CD4-positive, alpha-beta memory T cell (primary cell): ENCODE measurements at regions not wholly inside any gene's neighbourhood (a gene's known extent, or its start where the extent isn't known, plus 50 kb on each side); places are given as distances from the start of the nearest gene placed in this dataset.

Experiments
- CTCF ChIA-PET: fragments of 350-600 bp; sonication (Branson Sonifier 250); formaldehyde crosslinking; loops from one replicate; lab custom pipeline; 2021; ENCODE audit warnings: inconsistent platforms; ENCODE audit not compliant: partially characterized antibody; lab: Charles Lee
- POLR2A ChIA-PET: fragments of 350-600 bp; sonication (Branson Sonifier 250); formaldehyde crosslinking; loops from one replicate; lab custom pipeline; 2021; ENCODE audit not compliant: partially characterized antibody; lab: Charles Lee
- DNase-seq, 5 donors: peaks; one replicate each; pipeline versions ENCODE4 v3.0.0 to v3.0.0-alpha.2; 2020 to 2022; ENCODE audit warnings: mixed read lengths in 1 of 5
- H3K27ac ChIP-seq: one replicate; pipeline ENCODE4 v1.7.0; 2013; ENCODE audit warnings: low read depth, low read length
- H3K27me3 ChIP-seq: 2 replicates; pipeline ENCODE4 v1.7.0; 2013; ENCODE audit warnings: mild to moderate bottlenecking, low read length, moderate library complexity; ENCODE audit not compliant: insufficient read depth
- H3K36me3 ChIP-seq: 2 replicates; pipeline ENCODE4 v1.7.0; 2013; ENCODE audit warnings: mild to moderate bottlenecking, low read length, moderate library complexity; ENCODE audit not compliant: insufficient read depth
- H3K4me1 ChIP-seq: 2 replicates; pipeline ENCODE4 v1.7.0; 2013; ENCODE audit warnings: mild to moderate bottlenecking, low read length, moderate library complexity; ENCODE audit not compliant: insufficient read depth
- H3K4me3 ChIP-seq, 2 donors: one replicate each; pipeline ENCODE4 v1.7.0; 2013; ENCODE audit warnings: low read length in 2 of 2, mild to moderate bottlenecking in 1 of 2
- H3K9me3 ChIP-seq, 2 donors: one replicate each; pipeline ENCODE4 v1.7.0; 2013; ENCODE audit warnings: low read length in 2 of 2, control low read depth in 1 of 2; ENCODE audit not compliant: control insufficient read depth in 1 of 2
- H3K27ac Mint-ChIP-seq, 7 donors: one replicate each; pipeline ENCODE4 v1.8.0; 2020 to 2021; ENCODE audit warnings: mixed read lengths in 7 of 7, mild to moderate bottlenecking in 6 of 7, inconsistent platforms in 3 of 7, moderate library complexity in 3 of 7
- H3K27me3 Mint-ChIP-seq, 2 donors: one replicate each; pipeline ENCODE4 v1.8.0; 2020 to 2021; ENCODE audit warnings: mixed read lengths in 2 of 2
- H3K36me3 Mint-ChIP-seq, 2 donors: one replicate each; pipeline ENCODE4 v1.8.0; 2020 to 2021; ENCODE audit warnings: mixed read lengths in 2 of 2, inconsistent platforms in 1 of 2, mild to moderate bottlenecking in 1 of 2
- H3K4me1 Mint-ChIP-seq, 4 donors: one replicate each; pipeline ENCODE4 v1.8.0; 2020 to 2021; ENCODE audit warnings: mixed read lengths in 4 of 4, mild to moderate bottlenecking in 1 of 4
- H3K4me3 Mint-ChIP-seq, 8 donors: one replicate each; pipeline ENCODE4 v1.8.0; 2020 to 2021; ENCODE audit warnings: mixed read lengths in 8 of 8, mild to moderate bottlenecking in 7 of 8, moderate library complexity in 6 of 8, inconsistent platforms in 3 of 8
- H3K9me3 Mint-ChIP-seq, 8 donors: one replicate each; pipeline ENCODE4 v1.8.0; 2020 to 2021; ENCODE audit warnings: mixed read lengths in 8 of 8, mild to moderate bottlenecking in 5 of 8, inconsistent platforms in 3 of 8, moderate library complexity in 1 of 8
- intact Hi-C: fragments of 100-400 bp; cut with micrococcal nuclease; formaldehyde crosslinking; loops from one replicate; pipeline ENCODE4 v1.15.1; 2023

GRCh38 chr11:115580927-115581680 is 76.9 kb upstream of the CADM1 start:
- H3K36me3 Mint-ChIP-seq: no peaks in the 10 kb centered on the region
- H3K4me3 ChIP-seq: no peak overlapping the region
- H3K27me3 Mint-ChIP-seq: peaks cover 0 to 2% of the 10 kb centered on the region in 2 donors
- H3K27me3 ChIP-seq: no peaks in the 10 kb centered on the region
- no peak overlapping the region for H3K27ac ChIP-seq
- no peak for DNase-seq
- ChIA-PET POLR2A (no interaction called here), CTCF (no interaction called here)
- intact Hi-C loops: no loop called here
- no peaks in the 10 kb centered on the region for H3K4me1 Mint-ChIP-seq
- no peak overlapping the region for H3K27ac Mint-ChIP-seq
- no peaks in the 10 kb centered on the region for H3K4me1 ChIP-seq
- no peak overlapping the region for H3K4me3 Mint-ChIP-seq
- no peaks in the 10 kb centered on the region for H3K36me3 ChIP-seq
- peaks cover 0 to 2% (median 0%) of the 10 kb centered on the region in 8 donors for H3K9me3 Mint-ChIP-seq
- H3K9me3 ChIP-seq: no peaks in the 10 kb centered on the region

- POLR2A ChIA-PET: no interaction called here
- CTCF ChIA-PET: no interaction called here
Observed at GRCh38 chr11:115580416-115580815, 76.2 kb upstream of the CADM1 start.

GRCh38 chr11:115579181-115579825 is 75.1 kb upstream of the CADM1 start:
- ChIA-PET CTCF (no interaction called here), POLR2A (no interaction called here)
- no peaks in the 10 kb centered on the region for H3K36me3 ChIP-seq
- no peaks in the 10 kb centered on the region for H3K27me3 ChIP-seq
- Mint-ChIP-seq H3K4me1 (no peaks in the 10 kb centered on the region), H3K9me3 (peaks cover 0 to 2% (median 0%) of the 10 kb centered on the region in 8 donors), H3K27me3 (peaks cover 0 to 2% of the 10 kb centered on the region in 2 donors), H3K4me3 (no peak overlapping the region), H3K27ac (no peak overlapping the region), H3K36me3 (no peaks in the 10 kb centered on the region)
- no peaks in the 10 kb centered on the region for H3K4me1 ChIP-seq
- intact Hi-C loops: no loop called here
- no peak for DNase-seq
- H3K4me3 ChIP-seq: no peak overlapping the region
- H3K9me3 ChIP-seq: no peaks in the 10 kb centered on the region
- no peak overlapping the region for H3K27ac ChIP-seq

More at GRCh38 chr11:115580416-115580815, 76.2 kb upstream of the CADM1 start:
- Histone ChIP-seq H3K36me3 (no peaks in the 10 kb centered on the region), H3K27ac (no peak overlapping the region), H3K9me3 (no peaks in the 10 kb centered on the region), H3K4me1 (no peaks in the 10 kb centered on the region), H3K27me3 (no peaks in the 10 kb centered on the region), H3K4me3 (no peak overlapping the region)
- no peaks in the 10 kb centered on the region for H3K36me3 Mint-ChIP-seq
- peaks cover 0 to 2% of the 10 kb centered on the region in 2 donors for H3K27me3 Mint-ChIP-seq
- no peak overlapping the region for H3K27ac Mint-ChIP-seq
- DNase-seq: no peak
- peaks cover 0 to 2% (median 0%) of the 10 kb centered on the region in 8 donors for H3K9me3 Mint-ChIP-seq
- H3K4me1 Mint-ChIP-seq: no peaks in the 10 kb centered on the region
- intact Hi-C loops: no loop called here
- H3K4me3 Mint-ChIP-seq: no peak overlapping the region

- Histone ChIP-seq H3K36me3 (no peaks in the 10 kb centered on the region), H3K27ac (no peak overlapping the region), H3K4me1 (no peaks in the 10 kb centered on the region), H3K4me3 (no peak overlapping the region), H3K9me3 (no peaks in the 10 kb centered on the region), H3K27me3 (no peaks in the 10 kb centered on the region)
- Mint-ChIP-seq H3K36me3 (no peaks in the 10 kb centered on the region), H3K4me3 (no peak overlapping the region), H3K9me3 (peaks cover 0 to 2% (median 0%) of the 10 kb centered on the region in 8 donors), H3K27ac (no peak overlapping the region), H3K4me1 (no peaks in the 10 kb centered on the region), H3K27me3 (peaks cover 0 to 2% of the 10 kb centered on the region in 2 donors)
- ChIA-PET POLR2A (no interaction called here), CTCF (no interaction called here)
- intact Hi-C loops: no loop called here
- DNase-seq: no peak
Observed at GRCh38 chr11:115578275-115578674, 74.1 kb upstream of the CADM1 start.

- H3K4me1 ChIP-seq: no peaks in the 10 kb centered on the region
- peaks cover 0 to 2% of the 10 kb centered on the region in 2 donors for H3K27me3 Mint-ChIP-seq
- no peaks in the 10 kb centered on the region for H3K4me1 Mint-ChIP-seq
- H3K27ac ChIP-seq: no peak overlapping the region
- no peaks in the 10 kb centered on the region for H3K9me3 ChIP-seq
- ChIA-PET POLR2A (no interaction called here), CTCF (no interaction called here)
- no peaks in the 10 kb centered on the region for H3K36me3 Mint-ChIP-seq
- no peak overlapping the region for H3K27ac Mint-ChIP-seq
- H3K36me3 ChIP-seq: no peaks in the 10 kb centered on the region
- H3K4me3 Mint-ChIP-seq: no peak overlapping the region
- H3K4me3 ChIP-seq: no peak overlapping the region
- intact Hi-C loops: no loop called here
- peaks cover 0 to 2% (median 0%) of the 10 kb centered on the region in 8 donors for H3K9me3 Mint-ChIP-seq
- no peak for DNase-seq
- H3K27me3 ChIP-seq: no peaks in the 10 kb centered on the region
Observed at GRCh38 chr11:115577701-115578100, 73.5 kb upstream of the CADM1 start.

- H3K27me3 Mint-ChIP-seq: no peaks in the 10 kb centered on the region
- H3K9me3 Mint-ChIP-seq: peaks cover 0 to 2% (median 0%) of the 10 kb centered on the region in 8 donors
- no peaks in the 10 kb centered on the region for H3K36me3 Mint-ChIP-seq
- H3K36me3 ChIP-seq: no peaks in the 10 kb centered on the region
- POLR2A ChIA-PET: no interaction called here
- no peak overlapping the region for H3K4me3 Mint-ChIP-seq
- no peak overlapping the region for H3K27ac Mint-ChIP-seq
- no peak for DNase-seq
- no peak overlapping the region for H3K4me3 ChIP-seq
- H3K27me3 ChIP-seq: no peaks in the 10 kb centered on the region
- intact Hi-C loops: no loop called here
- no peak overlapping the region for H3K27ac ChIP-seq
- no peaks in the 10 kb centered on the region for H3K4me1 ChIP-seq
- H3K9me3 ChIP-seq: no peaks in the 10 kb centered on the region
- no peaks in the 10 kb centered on the region for H3K4me1 Mint-ChIP-seq
- CTCF ChIA-PET: no interaction called here
Observed at GRCh38 chr11:115576606-115577380, 72.6 kb upstream of the CADM1 start.

- CTCF ChIA-PET: no interaction called here
Observed at GRCh38 chr11:115572551-115572950, 68.3 kb upstream of the CADM1 start.

More at GRCh38 chr11:115572551-115572950, 68.3 kb upstream of the CADM1 start:
- intact Hi-C loops: no loop called here
- peaks cover 0 to 2% (median 0%) of the 10 kb centered on the region in 8 donors for H3K9me3 Mint-ChIP-seq
- H3K4me1 Mint-ChIP-seq: no peaks in the 10 kb centered on the region
- no peaks in the 10 kb centered on the region for H3K36me3 ChIP-seq
- no peaks in the 10 kb centered on the region for H3K9me3 ChIP-seq
- H3K27ac Mint-ChIP-seq: no peak overlapping the region
- peaks cover 0 to 2% of the 10 kb centered on the region in 2 donors for H3K27me3 Mint-ChIP-seq
- no peaks in the 10 kb centered on the region for H3K4me1 ChIP-seq
- no peak overlapping the region for H3K4me3 ChIP-seq
- no peak overlapping the region for H3K4me3 Mint-ChIP-seq
- DNase-seq: no peak
- H3K36me3 Mint-ChIP-seq: no peaks in the 10 kb centered on the region
- POLR2A ChIA-PET: no interaction called here
- no peak overlapping the region for H3K27ac ChIP-seq
- no peaks in the 10 kb centered on the region for H3K27me3 ChIP-seq
